Fibroblast of skin of abdomen (primary cell): ENCODE measurements at regions not wholly inside any gene's neighbourhood (a gene's known extent, or its start where the extent isn't known, plus 50 kb on each side); places are given as distances from the start of the nearest gene placed in this dataset.

Experiments
- DNase-seq: peaks from one replicate; pipeline ENCODE4 v3.0.0-alpha.2; 2013

DNA sequence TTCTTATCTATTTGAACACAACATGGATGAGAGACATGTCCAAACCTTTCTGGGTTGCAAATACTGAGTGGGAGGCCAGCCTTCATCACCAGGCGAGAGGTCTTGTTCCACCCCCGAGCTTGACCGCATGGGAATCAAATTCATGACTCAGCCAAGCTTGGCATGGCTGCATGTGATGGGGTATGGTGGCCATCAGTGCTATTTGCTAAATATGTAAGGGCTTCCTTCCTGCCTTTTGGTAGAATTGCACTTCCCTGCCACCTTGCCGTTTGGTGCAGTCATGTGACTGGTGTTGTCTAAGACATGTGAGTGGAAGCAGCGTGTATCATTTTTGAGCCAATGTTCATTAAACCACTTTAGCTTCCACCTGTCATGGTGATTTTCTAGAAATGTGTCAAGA, 508.9 kb upstream of the SULF2 start:
- no peak for DNase-seq

DNA sequence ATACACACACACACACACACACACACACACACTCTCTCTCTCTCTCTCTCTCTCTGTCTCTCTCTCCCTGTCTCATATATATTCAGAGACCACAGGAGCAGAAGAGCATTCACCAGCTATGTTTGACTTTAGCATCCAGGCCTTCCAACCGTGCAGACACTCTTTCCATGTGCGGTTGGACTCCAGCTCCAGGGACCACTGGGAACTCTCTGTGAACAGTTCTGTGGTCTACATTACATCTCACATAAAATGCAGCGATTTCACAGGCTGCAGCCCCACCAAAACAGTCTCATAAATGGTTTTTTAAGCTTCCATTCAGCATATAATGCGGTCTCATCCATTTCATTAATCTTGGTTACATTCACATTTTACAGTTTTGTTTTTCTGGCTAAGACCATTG, 508.4 kb upstream of the SULF2 start:
- no peak for DNase-seq

DNA sequence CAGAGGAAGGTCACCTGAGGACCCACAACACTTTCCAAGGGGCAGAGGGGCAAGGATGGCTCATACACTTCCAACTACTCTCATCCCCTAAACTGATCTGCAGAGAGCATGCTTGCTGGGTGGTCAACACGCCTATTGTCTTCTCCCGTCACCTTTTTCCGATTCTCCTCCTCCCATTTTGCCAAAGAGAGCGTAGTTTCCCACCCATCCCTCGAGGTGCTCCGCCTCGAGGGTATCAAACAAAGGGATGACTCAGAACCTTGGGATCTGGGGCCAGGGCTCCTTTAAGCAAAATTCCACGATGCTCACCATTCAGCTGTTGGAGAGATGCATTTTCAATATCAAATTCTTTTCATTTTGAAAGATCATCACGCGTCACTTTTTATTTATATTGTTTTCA, 507.5 kb upstream of the SULF2 start:
- peak; percentile 15 for DNase-seq

DNA sequence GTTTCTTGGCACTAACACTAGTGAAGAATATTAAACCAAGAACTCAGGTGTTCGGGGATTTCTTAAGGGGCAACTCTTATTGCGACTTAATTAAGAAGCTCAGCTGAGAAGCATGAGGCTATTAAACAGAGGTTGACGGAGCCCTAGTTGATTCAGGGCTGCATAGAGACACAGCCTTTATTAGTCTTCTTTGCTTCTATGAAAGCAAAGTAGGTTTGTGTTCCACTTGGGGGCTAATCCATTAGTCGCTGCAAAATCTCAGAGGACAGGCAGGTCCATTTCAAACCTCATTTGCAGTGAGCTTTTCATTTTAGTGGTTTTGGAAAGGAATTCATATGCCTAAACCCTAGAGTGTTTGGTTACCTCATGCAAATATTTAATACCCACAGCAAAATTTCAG, 506.6 kb upstream of the SULF2 start:
- peak; percentile 38 for DNase-seq

DNA sequence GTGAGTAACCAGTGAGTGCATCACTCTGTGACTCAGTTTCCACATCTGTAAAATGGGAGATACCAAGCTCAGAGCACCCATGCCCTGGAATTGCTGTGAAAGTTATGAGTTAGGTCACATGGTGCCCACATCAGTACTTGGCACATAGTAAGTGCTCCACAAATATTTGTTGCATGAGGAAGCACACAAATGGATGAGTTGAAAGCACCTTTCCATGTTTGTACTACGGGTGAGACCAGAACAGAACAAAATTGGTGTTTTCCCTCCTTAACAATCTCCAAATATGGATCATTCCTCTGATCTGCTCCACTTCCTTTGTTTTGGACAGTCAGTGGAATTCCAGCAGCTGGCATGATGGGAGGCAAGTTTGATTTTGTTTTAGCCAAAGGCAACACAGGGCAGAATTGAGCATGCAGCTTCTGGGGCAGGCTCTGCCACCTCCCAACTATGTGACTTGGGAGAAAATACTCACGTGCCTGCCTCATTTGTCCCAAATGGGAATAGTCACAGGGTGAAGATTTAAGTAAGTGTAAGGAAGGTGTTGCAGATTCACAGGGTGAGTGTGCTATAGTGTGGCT, 503.7 kb upstream of the SULF2 start:
- no peak for DNase-seq

DNA sequence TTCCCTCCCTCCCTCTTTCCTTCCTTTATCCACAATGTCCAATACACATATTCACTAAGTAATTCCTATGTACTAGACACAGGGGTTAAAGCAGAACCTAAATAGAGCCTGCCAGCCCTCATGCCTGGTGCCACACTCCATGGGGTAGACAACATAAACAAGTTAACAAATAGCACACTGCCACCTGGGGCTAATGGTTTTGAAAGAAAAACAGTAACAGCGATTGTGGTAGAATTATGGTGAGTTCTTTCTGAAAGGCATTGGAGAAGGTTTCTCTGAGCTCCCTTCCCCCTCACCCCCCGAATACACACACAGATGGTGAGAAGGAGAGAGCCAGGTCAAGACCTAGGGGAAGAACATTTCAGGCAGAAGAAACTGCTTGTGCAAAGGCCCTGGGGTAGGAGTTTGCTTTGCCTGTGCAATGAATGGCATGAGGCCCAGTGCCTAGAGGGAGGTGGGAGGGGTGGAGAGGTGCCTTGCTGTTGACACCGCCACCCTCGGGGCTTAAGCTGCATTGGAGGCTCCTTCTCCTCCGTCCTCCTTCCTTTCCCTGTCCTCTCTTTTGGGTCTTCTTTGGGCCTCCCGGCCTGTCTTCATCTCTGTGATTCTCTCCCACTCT, 502.4 kb upstream of the SULF2 start:
- no peak for DNase-seq

DNA sequence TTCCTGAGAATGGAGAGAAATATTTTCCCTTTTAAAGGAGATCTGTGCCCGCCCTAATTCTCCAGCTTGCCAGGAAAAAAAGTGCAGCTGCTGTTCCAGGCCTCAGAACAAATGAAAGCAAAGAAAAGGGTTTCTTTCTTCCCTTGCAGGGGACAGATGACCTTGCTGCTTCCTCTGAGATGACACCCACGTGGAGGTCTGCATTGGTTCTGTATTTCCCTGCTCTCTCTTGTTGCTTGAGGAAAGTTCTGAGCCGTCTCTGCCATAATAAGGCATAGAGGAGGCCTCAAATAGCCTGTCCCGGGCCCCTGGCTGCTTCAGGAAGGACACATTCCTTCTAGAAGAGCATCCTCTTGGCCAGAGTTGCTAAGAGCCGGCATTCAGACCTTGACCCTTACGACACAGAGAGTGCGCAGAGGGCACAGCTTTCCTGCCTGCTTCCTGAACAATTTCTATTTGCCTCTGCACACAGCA, 501.8 kb upstream of the SULF2 start:
- DNase-seq, result no peak

DNA sequence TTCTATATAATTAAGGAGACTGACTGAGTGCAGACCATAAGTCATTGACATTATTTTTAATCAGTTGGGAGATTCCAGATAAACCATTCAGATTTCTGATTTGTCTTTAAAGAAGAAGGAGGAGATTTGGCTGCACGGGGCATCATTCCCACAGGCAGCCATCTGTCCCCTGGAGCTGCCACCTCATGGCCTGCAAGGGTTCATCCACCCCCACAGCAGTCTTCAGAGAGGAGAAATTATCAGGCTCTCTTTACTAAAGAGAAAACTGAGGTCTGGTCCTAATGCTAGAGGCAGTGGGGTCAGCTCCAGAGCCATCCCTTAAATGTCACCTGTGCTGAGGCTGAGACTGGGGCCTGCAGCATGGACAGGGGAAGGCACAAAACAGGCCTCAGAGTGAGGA, 501.3 kb upstream of the SULF2 start:
- DNase-seq, result no peak

DNA sequence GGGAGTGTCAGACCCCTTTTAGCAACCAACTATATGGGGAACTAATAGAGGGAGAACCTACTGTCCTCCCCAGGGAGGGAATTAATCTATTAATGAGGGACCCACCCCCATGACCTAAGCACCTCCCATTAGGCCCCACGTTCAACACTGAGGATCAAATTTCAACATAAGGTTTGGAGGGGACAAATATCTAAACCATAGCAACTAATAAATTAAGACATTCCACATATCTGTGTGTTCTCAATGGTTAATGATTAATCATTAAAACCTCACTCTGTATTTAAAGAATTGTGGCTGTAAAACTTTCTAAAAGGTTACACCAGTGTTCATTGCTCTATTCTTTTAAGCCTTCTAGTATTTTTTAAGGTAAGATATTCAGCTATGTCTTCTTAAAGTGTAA, 500.4 kb upstream of the SULF2 start:
- DNase-seq, result peak; percentile 33

DNA sequence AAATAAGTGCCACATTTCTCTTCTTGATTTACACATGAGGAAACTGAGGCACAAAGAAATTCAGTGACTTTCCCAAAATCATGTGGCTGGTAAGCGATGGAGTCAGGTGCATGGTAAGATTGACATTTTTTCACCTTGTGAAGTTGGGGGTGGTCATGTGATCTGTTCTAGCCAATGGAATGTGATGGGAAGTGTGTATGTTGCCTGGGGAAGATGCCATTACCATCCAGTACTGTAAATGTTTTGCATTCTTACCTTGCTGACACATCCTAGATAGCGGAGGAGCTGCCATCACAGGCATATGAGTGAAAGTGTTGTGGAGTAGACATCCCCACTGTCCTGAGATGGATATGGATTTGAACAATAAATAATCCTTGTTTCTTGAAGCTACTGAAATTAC, 499.6 kb upstream of the SULF2 start:
- peak; percentile 66 for DNase-seq

DNA sequence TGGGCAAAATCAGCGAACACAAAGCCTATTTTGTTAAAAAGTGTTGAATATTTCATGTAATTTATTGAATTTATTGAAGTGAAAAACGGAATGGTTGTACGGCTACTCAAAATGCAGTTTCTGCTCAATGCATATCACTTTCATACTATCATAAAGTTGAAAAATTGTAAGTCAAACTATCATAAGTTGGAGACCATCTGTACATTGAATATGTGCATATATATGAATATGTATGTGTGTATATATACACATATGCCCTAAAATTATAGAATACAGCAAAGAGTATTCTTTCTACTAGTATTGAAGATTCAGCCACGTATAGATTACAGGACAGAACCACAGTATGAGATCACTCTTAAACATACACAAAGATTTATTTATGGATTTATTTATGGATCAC, 499.0 kb upstream of the SULF2 start:
- no peak for DNase-seq

DNA sequence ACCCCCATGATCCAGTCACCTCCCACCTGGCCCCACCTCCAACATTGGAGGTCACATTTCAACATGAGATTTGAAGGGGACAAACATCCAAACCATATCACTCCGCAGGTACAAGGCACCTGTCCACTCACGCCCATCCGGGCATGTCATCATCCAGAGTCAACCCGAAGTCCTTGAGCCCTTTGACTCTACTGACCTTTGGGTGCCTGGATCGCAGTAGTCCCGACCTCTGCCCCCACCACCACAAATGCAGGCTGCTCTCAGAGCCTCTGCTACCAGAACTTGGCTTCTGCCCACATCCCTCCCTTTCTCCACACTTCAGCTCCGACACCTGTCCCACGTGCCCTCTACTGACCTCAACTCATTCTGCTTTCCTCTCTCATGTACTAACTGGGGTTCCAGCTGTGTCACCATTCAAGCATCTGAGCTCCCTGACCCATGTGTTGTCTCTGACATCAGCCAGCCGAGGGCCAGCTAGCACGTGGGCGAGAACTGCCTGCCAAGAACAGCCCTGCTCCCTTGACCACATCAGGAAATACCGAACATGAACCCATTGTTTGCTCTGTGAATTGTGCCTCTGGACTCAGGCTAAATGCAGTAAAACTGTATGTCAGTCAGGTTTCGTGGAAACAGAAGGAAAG, 498.3 kb upstream of the SULF2 start:
- DNase-seq, result peak; percentile 82

DNA sequence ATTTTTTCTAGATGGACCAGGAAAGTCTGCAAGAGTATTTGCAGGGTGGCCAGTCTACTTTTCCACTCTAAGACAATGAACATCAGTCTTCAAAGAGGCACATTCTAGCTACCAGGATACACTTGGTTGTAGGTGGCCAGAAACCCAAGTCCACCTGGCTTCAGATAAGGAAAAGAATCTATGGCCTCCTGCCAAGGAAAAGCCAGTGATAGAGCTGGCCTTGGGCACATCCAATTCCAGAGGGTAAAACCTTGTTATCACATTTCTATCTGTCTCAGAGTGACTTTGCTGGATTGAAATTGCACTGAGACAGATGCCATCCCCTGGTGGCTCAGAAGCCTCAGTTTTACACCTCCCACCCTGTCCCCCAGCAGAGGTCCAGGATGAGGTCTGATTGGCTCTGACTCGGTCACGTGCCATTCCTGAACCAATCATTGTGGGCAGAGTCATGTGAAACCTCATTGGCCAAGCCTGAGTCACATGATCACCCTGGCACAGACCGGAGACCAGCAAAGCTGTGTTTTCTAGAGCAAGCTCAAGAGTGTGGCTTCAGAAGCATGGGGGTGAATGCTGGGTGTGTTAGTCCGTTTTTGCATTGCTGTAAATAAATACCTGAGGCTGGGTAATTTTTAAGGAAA, 497.4 kb upstream of the SULF2 start:
- DNase-seq, result no peak

DNA sequence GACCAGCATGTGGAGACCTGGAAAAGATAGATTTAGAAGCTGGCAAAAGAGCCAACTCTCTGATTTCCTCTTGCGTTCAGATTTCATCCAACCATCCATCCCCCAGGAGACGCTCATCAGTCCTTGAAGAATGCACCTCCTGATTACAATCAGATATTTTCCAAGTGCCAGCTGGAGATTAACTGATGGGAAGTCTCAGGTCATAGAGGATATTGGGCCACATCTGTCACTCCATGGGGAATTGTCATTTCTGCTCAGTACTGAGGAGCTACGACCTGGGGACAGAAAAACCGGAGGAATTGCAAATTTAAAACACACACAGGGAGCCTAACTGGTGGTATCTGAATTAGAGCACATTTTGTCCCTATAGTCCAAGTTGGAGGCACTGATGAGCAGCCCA, 496.2 kb upstream of the SULF2 start:
- DNase-seq, result no peak

DNA sequence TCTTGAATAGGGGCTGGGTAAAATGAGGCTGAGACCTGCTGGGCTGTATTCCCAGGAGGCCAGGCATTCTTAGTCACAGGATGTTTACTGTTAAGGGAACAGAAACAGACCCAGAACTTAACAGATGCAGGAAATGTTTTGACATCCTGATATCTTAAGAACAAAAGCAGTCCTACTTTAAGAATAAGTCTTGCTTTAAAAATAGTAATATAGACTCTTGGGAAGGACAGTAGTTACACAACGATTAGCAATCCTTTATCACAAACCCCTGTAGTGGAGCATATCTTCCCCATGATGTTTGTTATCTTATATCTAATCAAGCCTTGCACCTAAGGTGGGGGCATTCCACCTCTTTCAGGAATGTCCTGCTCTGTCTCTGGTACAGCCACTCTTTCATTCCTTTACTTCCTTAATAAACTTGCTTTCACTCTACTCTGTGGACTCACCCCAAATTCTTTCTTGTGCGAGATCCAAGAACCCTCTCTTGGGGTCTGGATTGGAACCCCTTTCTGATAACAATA, 493.7 kb upstream of the SULF2 start:
- no peak for DNase-seq

DNA sequence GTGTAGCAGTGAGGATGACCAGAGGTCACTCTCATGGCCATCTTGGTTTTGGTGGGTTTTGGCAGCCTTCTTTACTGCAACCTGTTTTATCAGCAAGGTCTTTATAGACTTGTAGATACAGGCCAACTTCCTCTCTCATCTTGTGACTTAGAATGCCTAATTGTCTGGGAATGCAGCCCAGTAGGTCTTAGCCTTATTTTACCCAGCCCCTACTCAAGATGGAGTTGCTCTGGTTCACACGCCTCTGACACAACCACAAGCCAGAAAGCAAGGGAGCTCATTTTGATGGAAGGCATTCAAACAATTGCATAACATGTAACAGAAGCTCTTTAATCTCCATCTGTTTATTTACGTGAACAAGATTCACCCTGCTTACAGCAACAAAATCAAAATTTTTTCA, 492.0 kb upstream of the SULF2 start:
- peak; percentile 49 for DNase-seq

DNA sequence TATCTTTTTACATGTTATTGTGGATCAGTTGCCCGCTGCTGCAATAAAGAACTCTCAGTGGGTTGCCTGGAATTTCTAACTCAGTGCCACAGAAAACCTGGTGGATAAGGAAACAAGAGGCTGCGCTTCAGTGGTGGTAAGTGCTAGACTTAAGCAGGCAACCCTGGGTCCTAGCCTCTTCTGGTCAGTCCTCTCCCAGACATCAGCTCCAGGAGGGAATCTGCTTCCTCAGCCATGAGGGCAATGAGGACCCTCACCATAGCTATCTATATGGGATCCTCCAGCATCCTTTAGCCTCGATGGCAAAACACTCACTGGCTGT, 490.7 kb upstream of the SULF2 start:
- no peak for DNase-seq

DNA sequence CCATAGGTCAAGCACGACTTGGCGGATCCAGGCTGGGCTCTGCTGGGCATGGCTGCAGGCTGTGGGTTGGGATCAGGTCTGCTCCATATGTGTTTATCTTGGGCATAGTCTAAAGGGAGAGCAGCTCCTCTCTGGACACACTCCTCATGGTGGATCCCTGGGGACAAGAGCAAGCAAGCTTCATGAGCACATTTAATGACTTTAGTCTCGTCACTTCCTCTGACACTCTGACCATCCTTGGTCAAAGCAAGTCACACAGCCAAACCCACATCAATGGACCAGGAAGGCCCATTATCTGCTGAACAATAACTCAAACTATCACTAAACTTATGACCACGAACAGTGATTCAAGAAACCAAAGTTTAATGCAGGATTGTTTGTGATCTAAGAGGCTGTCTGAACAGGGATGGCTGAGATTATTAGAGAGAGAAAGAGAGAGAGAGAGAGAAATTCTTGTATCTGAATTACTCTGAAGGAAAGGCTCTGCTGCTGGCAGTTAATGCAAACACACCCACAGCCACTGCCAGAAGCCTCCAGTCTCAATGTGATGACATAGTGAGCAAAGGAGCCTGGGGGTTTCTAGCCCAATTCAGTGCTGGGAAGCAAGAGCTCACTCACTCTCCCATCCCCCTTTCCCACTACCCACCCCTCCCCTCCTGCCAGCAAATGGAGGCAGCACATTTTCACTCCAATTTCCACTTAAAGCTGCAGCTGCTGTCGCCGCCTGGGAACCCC, 490.2 kb upstream of the SULF2 start:
- DNase-seq, result peak; percentile 29

DNA sequence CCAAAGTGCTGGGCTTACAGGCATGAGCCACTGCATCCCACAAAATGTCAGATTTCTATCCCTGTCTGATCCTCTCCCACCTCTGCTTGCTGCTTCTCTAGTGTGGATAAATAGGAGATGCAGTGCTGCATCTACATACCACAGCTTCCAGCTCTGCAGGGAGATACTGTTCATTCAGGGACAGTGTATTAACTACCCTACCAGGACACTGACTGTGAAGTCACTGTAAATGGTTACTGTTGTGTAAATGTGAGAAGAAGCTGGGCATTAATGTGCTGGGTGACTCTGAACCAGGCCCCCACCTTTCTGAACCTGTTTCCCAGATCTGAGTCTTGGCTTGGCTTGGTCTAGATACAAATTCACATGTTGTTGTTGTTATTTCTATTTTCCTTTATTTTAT, 488.6 kb upstream of the SULF2 start:
- no peak for DNase-seq

DNA sequence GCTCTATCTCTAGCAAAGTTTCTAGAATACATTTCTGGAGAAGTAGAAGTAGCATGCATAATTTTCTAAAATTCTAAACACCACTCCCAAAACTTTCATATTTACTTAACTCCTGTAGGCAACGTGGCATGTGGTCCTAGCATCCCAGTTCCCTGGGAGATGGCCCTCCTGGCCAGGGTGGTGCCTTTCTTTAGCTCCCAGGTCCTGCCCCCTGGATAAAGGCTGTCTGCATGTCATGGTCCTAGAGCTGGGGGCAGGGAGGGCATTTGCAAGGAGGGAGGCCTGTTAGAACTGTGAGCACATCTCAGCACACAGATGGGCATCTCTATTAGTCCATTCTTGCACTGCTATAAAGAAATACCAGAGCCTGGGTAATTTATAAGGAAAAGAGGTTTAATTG, 485.6 kb upstream of the SULF2 start:
- DNase-seq, result no peak

DNA sequence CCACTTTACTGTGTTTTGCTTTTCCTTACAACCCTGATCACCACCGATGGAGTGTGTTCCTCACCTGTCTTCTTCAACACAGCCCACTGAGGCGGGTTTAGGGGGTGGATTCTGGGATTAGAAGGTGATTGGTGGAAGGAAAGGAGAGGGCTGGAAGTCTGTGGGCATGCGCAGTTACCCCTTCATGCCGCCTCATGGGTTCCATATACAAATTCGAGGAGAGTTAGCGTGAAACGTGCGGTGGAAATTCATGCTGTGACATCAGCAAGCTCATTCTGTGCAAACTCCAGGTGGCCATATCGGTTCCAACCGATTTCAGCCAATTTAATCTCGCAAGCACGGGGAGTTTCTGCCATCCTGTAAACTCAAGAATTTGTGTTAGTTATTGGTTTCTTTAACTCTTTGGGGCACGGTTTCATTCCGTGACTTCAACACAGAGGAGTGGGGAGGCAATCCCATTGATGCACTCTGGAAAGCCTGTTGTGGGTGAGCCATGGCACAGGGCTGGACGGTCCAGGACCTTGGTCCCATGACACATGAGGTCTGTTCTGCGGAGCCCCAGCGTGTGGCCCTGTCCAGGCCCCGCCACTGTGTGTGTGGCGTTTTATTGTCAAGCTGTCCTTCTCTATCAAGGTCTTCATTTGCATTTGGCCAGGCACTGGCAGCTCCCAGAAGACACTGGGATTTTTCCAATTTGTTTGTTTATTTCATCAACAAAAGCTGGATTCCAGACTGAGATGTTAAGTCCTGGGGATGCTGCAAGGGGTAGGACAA, 482.8 kb upstream of the SULF2 start:
- no peak for DNase-seq

DNA sequence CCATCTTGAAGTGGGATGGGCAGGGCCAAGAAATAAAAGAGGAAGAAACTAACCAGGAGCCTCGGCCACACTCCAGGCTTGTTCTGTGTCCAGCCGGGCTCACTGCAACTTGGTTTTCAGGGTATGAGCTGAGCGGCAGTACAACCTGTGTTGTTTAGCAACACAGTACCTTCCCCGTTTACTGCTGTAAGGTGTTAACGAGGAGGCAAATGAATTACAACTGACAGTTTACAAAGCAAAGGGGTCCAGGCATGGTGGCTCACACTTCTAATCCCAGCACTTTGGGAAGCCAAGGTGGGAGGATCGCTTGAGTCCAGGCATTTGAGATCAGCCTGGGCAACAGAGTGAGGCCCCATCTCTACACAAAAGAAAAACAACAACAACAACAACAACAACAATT, 481.3 kb upstream of the SULF2 start:
- no peak for DNase-seq
